Heart right ventricle (tissue), 16 donors: ENCODE measurements at regions not wholly inside any gene's neighbourhood (a gene's known extent, or its start where the extent isn't known, plus 50 kb on each side); places are given as distances from the start of the nearest gene placed in this dataset.
A peak's percentile ranks its signal among the peaks of the same experiment; 100 is the strongest.

Experiments used
- ATAC-seq, 8 donors: fragments of 200-7000 bp; cut with Tn5 transposase; one replicate each; pipeline ENCODE4 v1.9.1; 2020; ENCODE audit warnings: mild to moderate bottlenecking in 8 of 8, moderate library complexity in 8 of 8, moderate number of reproducible peaks in 1 of 8
- DNase-seq, 2 donors: peaks; one replicate each; pipeline ENCODE4 v3.0.0-alpha.2; 2020
- H3K27ac ChIP-seq, 10 donors: fragments of 200-600 bp; sonication (generic) in 2 of 10; one replicate each; pipeline versions ENCODE4 v1.5.0 to v1.8.0; 2020 to 2022; ENCODE audit warnings: mild to moderate bottlenecking in 3 of 10
- H3K27me3 ChIP-seq, 7 donors: fragments of 200-600 bp; one replicate each; pipeline ENCODE4 v1.8.0; 2021 to 2022; ENCODE audit warnings: mild to moderate bottlenecking in 2 of 7
- H3K36me3 ChIP-seq, 9 donors: fragments of 200-600 bp; sonication (generic) in 1 of 9; one replicate each; pipeline versions ENCODE4 v1.5.0 to v1.8.0; 2020 to 2022; ENCODE audit warnings: mild to moderate bottlenecking in 2 of 9
- H3K4me1 ChIP-seq, 9 donors: fragments of 200-600 bp; sonication (generic) in 1 of 9; one replicate each; pipeline versions ENCODE4 v1.5.0 to v1.8.0; 2020 to 2022; ENCODE audit warnings: mild to moderate bottlenecking in 4 of 9
- H3K4me3 ChIP-seq, 10 donors: fragments of 200-600 bp; sonication (generic) in 2 of 10; one replicate each; pipeline versions ENCODE4 v1.5.0 to v1.8.0; 2020 to 2022; ENCODE audit warnings: mild to moderate bottlenecking in 7 of 10, moderate library complexity in 2 of 10
- H3K9me3 ChIP-seq, 11 donors: fragments of 200-600 bp in 10 of 11; sonication (generic) in 2 of 11; one replicate each; pipeline versions ENCODE4 v1.5.0 to v1.8.0; 2013 to 2022; ENCODE audit warnings: mild to moderate bottlenecking in 2 of 11, control low read depth in 1 of 11, moderate library complexity in 1 of 11
- WGBS, 2 donors: extraction: QIAGEN DNeasy Blood & Tissue Kit; methylation state at CpG; one replicate each; pipeline ENCODE4 v1.1.7; 2013; ENCODE audit warnings: inconsistent platforms in 1 of 2; 5-methylcytosine and 5-hydroxymethylcytosine counted together
- intact Hi-C, 10 donors: fragments of 100-400 bp; cut with DNase I; formaldehyde crosslinking; loops; one replicate each; pipeline versions ENCODE4 v1.11.1 to v1.14.2; 2022
- TF ChIP-seq, protein P1 (sequence below), 9 donors: fragments of 200-600 bp; sonication (generic) in 2 of 9; IDR thresholded peaks; one replicate each; pipeline versions ENCODE4 v1.5.0 to v1.8.0; 2021 to 2022; ENCODE audit warnings: antibody characterized with exemption in 9 of 9, mild to moderate bottlenecking in 5 of 9, moderate library complexity in 1 of 9
- donor health status: Arrhythmogenic right ventricular cardiomyopathy.
- donor health status: ischemic (EF 13 %, LVEDD 7.1; RV severe dilation, severe dysfunction).
- donor health status: healthy with polysubstance abuse.
- donor health status: DM: no; HTN: yes; CAD: no.
- donor health status: DM: no; HTN: no; CAD: no.
- donor health status: ischemic (EF 25% LVEDD 6.9; RV normal size, moderate dysfunction).
- donor health status: ischemic (EF 25% LVEDD 5.7; RV mildly dilated, moderate dysfunction).
- donor health status: healthy.
- donor health status: DM: yes; HTN: yes; CAD: no.
- donor health status: Ischemic cardiomyopathy.
- donor health status: ischemic (EF 35%, LVEDD 5.7; RV mildly dilated, moderate dysfunction).
- donor health status: nonischemic (EF 11% LVEDD 7.7; RV severe dilation, severe dysfunction).
- donor health status: DM: yes; HTN: yes; CAD: no.
- donor health status: PGD.
- donor health status: ischemic (EF 29% LVEDD 5.4; RV normal size, mild dysfunction).
- donor health status: nonischemic (EF 23%, LVEDD 6.1; RV moderate dilation, normal function).

DNA sequence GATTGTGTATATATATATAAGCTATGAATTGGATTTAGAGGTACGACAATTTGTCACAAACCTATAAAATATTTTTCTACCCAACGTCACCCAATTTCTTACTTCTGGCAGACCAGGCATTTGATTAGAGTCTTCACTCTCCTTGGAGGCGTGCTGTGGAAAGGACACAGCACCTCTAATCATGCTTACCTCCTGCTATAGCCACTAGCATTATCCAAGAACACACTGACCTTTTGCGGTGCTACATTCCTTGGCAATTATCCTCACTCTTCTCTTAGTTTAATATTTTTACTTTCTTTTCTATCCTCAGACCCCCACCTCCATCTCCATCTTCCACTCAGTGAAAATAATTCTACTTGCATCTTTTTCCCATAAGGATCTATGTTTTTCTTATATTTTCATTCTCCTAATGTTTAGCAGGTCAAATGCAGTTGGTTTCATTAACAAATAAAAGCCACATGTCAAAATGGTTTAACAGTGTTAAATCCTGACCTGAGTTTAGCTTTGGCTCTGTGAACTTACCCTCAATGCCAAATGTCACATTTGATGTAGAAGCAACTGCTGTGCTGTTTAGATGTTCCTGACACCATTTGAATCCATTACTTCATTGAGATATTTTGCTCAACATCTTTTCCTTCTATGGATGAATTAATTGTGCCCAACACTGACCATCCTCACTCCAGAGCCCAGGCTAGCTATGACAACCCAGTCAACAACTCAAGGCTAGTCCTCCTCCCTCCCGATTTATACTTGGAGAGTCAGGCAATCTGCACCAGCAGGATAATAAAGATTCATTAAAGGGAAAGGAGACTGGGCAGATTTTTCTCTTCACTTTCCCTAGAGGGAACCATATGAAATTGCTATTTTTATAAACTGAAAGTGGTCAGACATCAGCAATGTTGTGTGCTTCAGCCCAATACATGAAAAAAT, 240.5 kb downstream of the MREG start:
- peak overlapping the region in 1 of 10 donors; percentile 58 for H3K27ac ChIP-seq
- ATAC-seq (no peak), DNase-seq (no peak)
- intact Hi-C loops, result no loop called here
- no peaks in the 10 kb centered on the region for H3K27me3 ChIP-seq
- H3K36me3 ChIP-seq, result no peaks in the 10 kb centered on the region
- H3K9me3 ChIP-seq, result peaks cover 0 to 8% (median under 1%) of the 10 kb centered on the region in 11 donors
- H3K4me3 ChIP-seq, result no peak overlapping the region
- peaks cover 0 to 40% (median 17%) of the 10 kb centered on the region in 9 donors for H3K4me1 ChIP-seq
- 66 to 72% methylated on average over 5 of the region's 5 CpGs for WGBS, 2 donors
- TF ChIP-seq, protein P1, sequence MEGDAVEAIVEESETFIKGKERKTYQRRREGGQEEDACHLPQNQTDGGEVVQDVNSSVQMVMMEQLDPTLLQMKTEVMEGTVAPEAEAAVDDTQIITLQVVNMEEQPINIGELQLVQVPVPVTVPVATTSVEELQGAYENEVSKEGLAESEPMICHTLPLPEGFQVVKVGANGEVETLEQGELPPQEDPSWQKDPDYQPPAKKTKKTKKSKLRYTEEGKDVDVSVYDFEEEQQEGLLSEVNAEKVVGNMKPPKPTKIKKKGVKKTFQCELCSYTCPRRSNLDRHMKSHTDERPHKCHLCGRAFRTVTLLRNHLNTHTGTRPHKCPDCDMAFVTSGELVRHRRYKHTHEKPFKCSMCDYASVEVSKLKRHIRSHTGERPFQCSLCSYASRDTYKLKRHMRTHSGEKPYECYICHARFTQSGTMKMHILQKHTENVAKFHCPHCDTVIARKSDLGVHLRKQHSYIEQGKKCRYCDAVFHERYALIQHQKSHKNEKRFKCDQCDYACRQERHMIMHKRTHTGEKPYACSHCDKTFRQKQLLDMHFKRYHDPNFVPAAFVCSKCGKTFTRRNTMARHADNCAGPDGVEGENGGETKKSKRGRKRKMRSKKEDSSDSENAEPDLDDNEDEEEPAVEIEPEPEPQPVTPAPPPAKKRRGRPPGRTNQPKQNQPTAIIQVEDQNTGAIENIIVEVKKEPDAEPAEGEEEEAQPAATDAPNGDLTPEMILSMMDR (IDR thresholded peaks at IDR 0.05), result no peak

DNA sequence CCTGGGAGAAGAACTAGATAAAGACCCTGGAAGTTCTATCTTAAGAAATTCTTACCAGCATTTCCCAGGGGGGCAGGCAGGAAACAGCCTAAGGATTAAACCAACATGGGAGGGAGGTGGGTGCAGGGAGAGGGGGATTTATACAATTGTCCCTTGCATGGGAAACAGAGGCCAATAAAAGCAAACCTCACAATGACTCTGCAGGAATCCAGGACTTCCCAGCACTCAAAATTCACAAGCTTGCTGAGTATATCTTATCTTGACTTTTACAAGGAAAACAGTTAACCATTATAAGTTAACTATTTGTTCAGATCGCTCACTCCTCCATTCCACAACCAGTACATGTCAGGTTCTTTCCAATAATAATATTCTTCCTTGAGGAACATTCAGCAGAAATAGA, 241.3 kb downstream of the MREG start:
- TF ChIP-seq, protein P1 (IDR thresholded peaks at IDR 0.05), result no peak
- ATAC-seq (peak in 7 of 8 donors; percentile 28 to 80 (median 41)), DNase-seq (peak in 1 of 2 donors; percentile 29)
- H3K27ac ChIP-seq, result peak overlapping the region in 2 of 10 donors; percentile 19 to 58
- WGBS, 2 donors, result 54 to 64% methylated on average over 1 of the region's 1 CpG
- no peaks in the 10 kb centered on the region for H3K36me3 ChIP-seq
- peaks cover 0 to 17% (median 4%) of the 10 kb centered on the region in 11 donors for H3K9me3 ChIP-seq
- no peaks in the 10 kb centered on the region for H3K27me3 ChIP-seq
- peaks cover 0 to 34% (median 13%) of the 10 kb centered on the region in 9 donors for H3K4me1 ChIP-seq
- intact Hi-C loops, result no loop called here
- H3K4me3 ChIP-seq, result no peak overlapping the region

DNA sequence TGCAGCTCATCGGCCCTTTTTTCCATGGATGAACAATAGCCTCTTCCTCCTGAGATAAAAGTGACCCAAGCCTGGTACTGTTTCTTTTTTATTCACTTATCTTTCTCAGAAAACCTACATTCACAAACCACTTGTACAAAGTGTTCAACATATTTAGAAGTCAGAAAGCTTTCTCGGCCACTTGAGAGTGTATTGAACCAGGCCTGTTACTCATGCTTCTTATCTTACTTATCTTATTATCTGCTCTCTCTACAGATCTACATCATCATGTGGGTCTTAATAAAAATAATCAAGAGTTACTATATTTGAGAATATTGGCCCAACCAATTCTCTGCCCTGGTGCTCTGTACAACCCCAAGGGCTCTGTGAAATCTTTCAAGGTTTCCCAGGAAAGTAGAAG, 242.1 kb downstream of the MREG start:
- Histone ChIP-seq H3K4me3 (no peak overlapping the region), H3K9me3 (peaks cover 0 to 23% (median 4%) of the 10 kb centered on the region in 11 donors), H3K36me3 (no peaks in the 10 kb centered on the region), H3K4me1 (peaks cover 0 to 32% (median 12%) of the 10 kb centered on the region in 9 donors), H3K27me3 (no peaks in the 10 kb centered on the region), H3K27ac (peak overlapping the region in 2 of 10 donors; percentile 19 to 58)
- ATAC-seq (no peak), DNase-seq (no peak)
- intact Hi-C loops, result no loop called here
- TF ChIP-seq, protein P1 (IDR thresholded peaks at IDR 0.05), result no peak
- WGBS, 2 donors, result 84 to 88% methylated on average over 2 of the region's 2 CpGs

DNA sequence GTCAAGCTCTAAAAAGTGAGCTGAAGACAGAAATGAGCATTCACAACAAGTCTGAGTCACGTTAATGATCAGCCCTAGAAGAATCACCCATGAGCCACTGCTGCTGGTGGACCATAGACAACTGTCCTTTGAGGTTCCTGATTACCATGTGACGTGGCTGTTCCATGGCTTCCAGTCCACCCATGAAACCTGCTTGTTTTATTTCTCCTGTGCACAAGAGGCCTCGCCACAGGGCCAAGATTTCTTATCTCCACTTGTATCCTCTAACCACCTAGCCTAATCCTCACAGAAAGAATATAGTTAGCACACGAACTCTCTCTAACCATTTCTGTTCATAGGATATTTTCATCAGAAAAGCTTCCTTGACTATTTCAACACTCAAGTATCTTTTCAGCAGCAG, 242.7 kb downstream of the MREG start:
- WGBS, 2 donors, result 91 to 93% methylated on average over 4 of the region's 4 CpGs

More for the DNA sequence above, 242.7 kb downstream of the MREG start:
- H3K36me3 ChIP-seq, result no peaks in the 10 kb centered on the region
- H3K9me3 ChIP-seq, result peaks cover 0 to 23% (median 4%) of the 10 kb centered on the region in 11 donors
- TF ChIP-seq, protein P1 (IDR thresholded peaks at IDR 0.05), result no peak
- intact Hi-C loops, result no loop called here
- peaks cover 0 to 32% (median 12%) of the 10 kb centered on the region in 9 donors for H3K4me1 ChIP-seq
- peak overlapping the region in 2 of 10 donors; percentile 19 to 58 for H3K27ac ChIP-seq
- H3K27me3 ChIP-seq, result no peaks in the 10 kb centered on the region
- no peak overlapping the region for H3K4me3 ChIP-seq
- DNase-seq (no peak), ATAC-seq (no peak)
